K562 (cell line): ENCODE measurements at regions not wholly inside any gene's neighbourhood (a gene's known extent, or its start where the extent isn't known, plus 50 kb on each side); places are given as distances from the start of the nearest gene placed in this dataset.

ENCODE experiments used
- ATAC-seq: fragments of 200-7000 bp; cut with Tn5 transposase; 3 replicates; pipeline ENCODE4 v1.9.1; 2020; ENCODE audit warnings: moderate library complexity
- BruUV-seq: library from RNA; stranded (reverse); fragments of 400-500 nt; replicated peaks from 2 replicates; lab custom pipeline; 2021; lab: Mats Ljungman, UMichigan
- CTCF ChIA-PET: fragments of 300-600 bp; formaldehyde crosslinking; extraction: SDS; loops from one replicate; lab custom pipeline; 2021; ENCODE audit warnings: low intra/inter-chr PET ratio; lab: Yijun Ruan, JAX
- POLR2A ChIA-PET: fragments of 300-600, 350-650 bp; sonication (Branson Sonifier 250); formaldehyde crosslinking; extraction: SDS; loops from one replicate; lab custom pipeline; 2021; ENCODE audit warnings: antibody characterized with exemption, inconsistent platforms; lab: Yijun Ruan, JAX
- DNase-seq, 4 experiments: peaks; one replicate each; pipeline versions ENCODE4 v3.0.0 to v3.0.0-alpha.2; 2011 to 2018; ENCODE audit warnings: low spot score in 3 of 4, mixed read lengths in 3 of 4; ENCODE audit errors: extremely low read depth in 1 of 4
- FAIRE-seq: peaks from 2 replicates; lab custom pipeline; 2011; peaks lifted over from hg19 to GRCh38; lab: Jason Lieb, UNC
- H2AFZ ChIP-seq: 2 replicates; pipeline ENCODE4 v1.6.0; 2011; ENCODE audit warnings: low read depth, low read length, control low read depth, inconsistent platforms
- H3K27ac ChIP-seq: fragments of 200-600 bp; 3 replicates; pipeline ENCODE4 v1.8.0; 2011; ENCODE audit warnings: low read depth, mild to moderate bottlenecking, control low read depth, inconsistent platforms, low read length, moderate library complexity, mixed read lengths; ENCODE audit errors: extremely low read depth
- H3K27me3 ChIP-seq, 2 experiments: fragments of 300-600 bp in 1 of 2; 2 replicates in 1 of 2; 3 replicates in 1 of 2; pipeline versions ENCODE4 v1.6.0 to v1.8.0; 2011; ENCODE audit warnings: inconsistent platforms in 2 of 2, low read length in 2 of 2, mild to moderate bottlenecking in 1 of 2, mixed read lengths in 1 of 2, moderate library complexity in 1 of 2; ENCODE audit not compliant: control insufficient read depth in 2 of 2, insufficient read depth in 2 of 2
- H3K36me3 ChIP-seq: fragments of 300-600 bp; 3 replicates; pipeline ENCODE4 v1.8.0; 2011; ENCODE audit warnings: mild to moderate bottlenecking, low read length, inconsistent platforms; ENCODE audit not compliant: control insufficient read depth, insufficient read depth
- H3K4me1 ChIP-seq, 2 experiments: fragments of 200-600 bp in 1 of 2; replicated peaks in 1 of 2; 2 replicates in 1 of 2; 3 replicates in 1 of 2; pipeline versions ENCODE4 v1.5.1 to v1.8.0; 2011; ENCODE audit warnings: inconsistent platforms in 2 of 2, low read length in 2 of 2, mild to moderate bottlenecking in 1 of 2, mixed read lengths in 1 of 2, moderate library complexity in 1 of 2; ENCODE audit not compliant: control insufficient read depth in 2 of 2, insufficient read depth in 2 of 2
- H3K4me2 ChIP-seq: 2 replicates; pipeline ENCODE4 v1.6.1; 2011; ENCODE audit warnings: low read length, control low read depth, inconsistent platforms, mixed read lengths; ENCODE audit not compliant: insufficient read depth
- H3K4me3 ChIP-seq: fragments of 200-600 bp; sonication (generic), shearing (Covaris generic); 2 replicates; pipeline ENCODE4 v1.5.1; 2016; ENCODE audit warnings: control low read depth, inconsistent platforms
- H3K79me2 ChIP-seq: fragments of 200-600 bp; 3 replicates; pipeline ENCODE4 v1.8.0; 2011; ENCODE audit warnings: low read length, inconsistent platforms; ENCODE audit not compliant: control insufficient read depth, insufficient read depth
- H3K9ac ChIP-seq, 2 experiments: 2 replicates each; pipeline versions ENCODE4 v1.6.0 to v1.6.1; 2011; ENCODE audit warnings: low read depth in 2 of 2, low read length in 2 of 2, control low read depth in 1 of 2, inconsistent platforms in 1 of 2, mild to moderate bottlenecking in 1 of 2, mixed read lengths in 1 of 2; ENCODE audit not compliant: insufficient read depth in 1 of 2
- H3K9me1 ChIP-seq: one replicate; pipeline ENCODE4 v1.6.0; 2011; ENCODE audit warnings: inconsistent platforms, mild to moderate bottlenecking, low read length, moderate library complexity; ENCODE audit not compliant: control insufficient read depth, insufficient read depth
- H3K9me3 ChIP-seq: replicated peaks from 2 replicates; pipeline ENCODE4 v1.5.1; 2011; ENCODE audit warnings: low read depth, low read length, inconsistent platforms; ENCODE audit not compliant: control insufficient read depth, insufficient read depth
- H4K20me1 ChIP-seq: replicated peaks from 2 replicates; pipeline ENCODE4 v1.6.1; 2011; ENCODE audit warnings: low read length, inconsistent platforms, mixed read lengths; ENCODE audit not compliant: control insufficient read depth, insufficient read depth
- BCOR ChIP-seq: fragments of 450-650 bp; IDR thresholded peaks from 2 replicates; pipeline ENCODE4 v1.6.1; 2016
- BMI1 ChIP-seq: fragments of 150-350 bp; IDR thresholded peaks from 2 replicates; pipeline ENCODE4 v1.6.1; 2014; ENCODE audit warnings: low read length
- ETV1 ChIP-seq: fragments of 450-650 bp; conservative IDR thresholded peaks from 2 replicates; pipeline ENCODE4 v1.6.1; 2016; ENCODE audit warnings: missing genetic modification characterization, control low read depth, low read depth, missing compliant biosample characterization
- ETV5 ChIP-seq: sonication (generic); formaldehyde crosslinking; IDR thresholded peaks from 2 replicates; pipeline ENCODE4 v1.4.0; 2020; ENCODE audit warnings: low read depth, mild to moderate bottlenecking, missing genetic modification reagents
- GTF2E2 ChIP-seq: fragments of 200-800 bp; sonication (Bioruptor generic); IDR thresholded peaks from 2 replicates; pipeline ENCODE4 v1.6.1; 2016; ENCODE audit warnings: missing genetic modification characterization, missing compliant biosample characterization
- NR1H2 ChIP-seq: sonication (generic); formaldehyde crosslinking; IDR thresholded peaks from 2 replicates; pipeline ENCODE4 v1.4.0; 2020; ENCODE audit warnings: mild to moderate bottlenecking, missing genetic modification reagents
- RAD51 ChIP-seq: fragments of 450-650 bp; IDR thresholded peaks from 2 replicates; pipeline ENCODE4 v1.7.1; 2016; ENCODE audit warnings: low read depth, mild to moderate bottlenecking, borderline replicate concordance
- ZBTB8A ChIP-seq: fragments of 450-650 bp; IDR thresholded peaks from 2 replicates; pipeline ENCODE4 v1.6.1; 2018; ENCODE audit warnings: mild to moderate bottlenecking, moderate library complexity; ENCODE audit not compliant: partially characterized antibody
- ZNF24 ChIP-seq: fragments of 450-650 bp; IDR thresholded peaks from 2 replicates; pipeline ENCODE4 v1.6.1; 2016
- WGBS: fragments of 100-300 bp; shearing (Covaris generic); methylation state at CpG from one replicate; pipeline ENCODE4 v1.1.6; 2016; ENCODE audit warnings: low coverage, mixed read lengths; ENCODE audit not compliant: insufficient coverage; ENCODE audit errors: missing lambda C conversion rate; 5-methylcytosine and 5-hydroxymethylcytosine counted together
- in situ Hi-C: fragments of 300-500 bp; cut with MboI; formaldehyde crosslinking; loops from 4 replicates; pipeline ENCODE4 v1.15.0; 2018; ENCODE audit warnings: inconsistent platforms, mixed read lengths
- intact Hi-C: fragments of 100-400 bp; cut with micrococcal nuclease; formaldehyde crosslinking; loops from 2 replicates; pipeline ENCODE4 v1.14.2; 2022
- TF ChIP-seq, protein P1 (sequence below): fragments of 250-450 bp; sonication (Bioruptor Pico); IDR thresholded peaks from 2 replicates; pipeline ENCODE4 v1.5.1; 2021; ENCODE audit warnings: mild to moderate bottlenecking
- TF ChIP-seq, protein P2 (sequence below): fragments of 450-650 bp; formaldehyde crosslinking; conservative IDR thresholded peaks from 2 replicates; pipeline ENCODE4 v1.4.0; 2022; ENCODE audit warnings: mild to moderate bottlenecking, missing genetic modification characterization

DNA sequence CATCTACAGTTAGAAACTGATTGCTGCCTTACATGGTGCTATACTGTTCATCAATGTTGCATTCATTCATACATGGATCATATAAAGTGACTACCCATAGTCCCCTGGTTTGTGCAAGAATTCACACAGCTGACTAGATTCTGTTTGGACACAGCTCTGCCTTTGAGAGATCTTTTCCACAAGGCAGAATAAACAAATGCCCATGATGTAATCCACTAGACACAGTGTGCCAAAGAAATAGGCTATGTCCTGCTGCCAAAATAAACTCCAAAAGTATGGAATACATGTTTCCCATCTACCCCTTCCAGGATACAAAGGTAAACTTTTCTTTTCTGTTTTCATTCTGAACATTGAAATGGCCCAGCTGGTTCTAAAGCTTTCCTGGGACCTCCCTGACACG is 269.4 kb upstream of the CHAC2 start:
- no peak for ATAC-seq
- intact Hi-C loops = no loop called here
- CTCF ChIA-PET = no interaction called here
- Histone ChIP-seq H4K20me1 (no peaks in the 10 kb centered on the region), H3K9ac (no peak overlapping the region), H2AFZ (no peak overlapping the region), H3K4me3 (no peak overlapping the region), H3K27ac (no peak overlapping the region), H3K9me3 (no peaks in the 10 kb centered on the region), H3K9me1 (no peaks in the 10 kb centered on the region), H3K27me3 (no peaks in the 10 kb centered on the region), H3K4me1 (no peaks in the 10 kb centered on the region), H3K79me2 (no peaks in the 10 kb centered on the region), H3K4me2 (no peak overlapping the region), H3K36me3 (no peaks in the 10 kb centered on the region)
- BruUV-seq = no TSS peak
- FAIRE-seq = no peak
- POLR2A ChIA-PET = no interaction called here
- TF ChIP-seq RAD51 (no peak), ETV5 (CRISPR knock-in tag) (no peak), GTF2E2 (tag) (no peak), BMI1 (no peak), NR1H2 (CRISPR knock-in tag) (no peak), ZNF24 (no peak), BCOR (no peak), ETV1 (no peak), ZBTB8A (no peak)
- TF ChIP-seq, protein P1, sequence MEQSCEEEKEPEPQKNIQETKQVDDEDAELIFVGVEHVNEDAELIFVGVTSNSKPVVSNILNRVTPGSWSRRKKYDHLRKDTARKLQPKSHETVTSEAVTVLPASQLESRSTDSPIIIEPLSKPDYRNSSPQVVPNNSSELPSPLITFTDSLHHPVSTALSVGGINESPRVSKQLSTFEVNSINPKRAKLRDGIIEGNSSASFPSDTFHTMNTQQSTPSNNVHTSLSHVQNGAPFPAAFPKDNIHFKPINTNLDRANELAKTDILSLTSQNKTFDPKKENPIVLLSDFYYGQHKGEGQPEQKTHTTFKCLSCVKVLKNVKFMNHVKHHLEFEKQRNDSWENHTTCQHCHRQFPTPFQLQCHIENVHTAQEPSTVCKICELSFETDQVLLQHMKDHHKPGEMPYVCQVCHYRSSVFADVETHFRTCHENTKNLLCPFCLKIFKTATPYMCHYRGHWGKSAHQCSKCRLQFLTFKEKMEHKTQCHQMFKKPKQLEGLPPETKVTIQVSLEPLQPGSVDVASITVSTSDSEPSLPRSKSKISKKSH (CRISPR knock-in tag) = no peak
- TF ChIP-seq, protein P2, sequence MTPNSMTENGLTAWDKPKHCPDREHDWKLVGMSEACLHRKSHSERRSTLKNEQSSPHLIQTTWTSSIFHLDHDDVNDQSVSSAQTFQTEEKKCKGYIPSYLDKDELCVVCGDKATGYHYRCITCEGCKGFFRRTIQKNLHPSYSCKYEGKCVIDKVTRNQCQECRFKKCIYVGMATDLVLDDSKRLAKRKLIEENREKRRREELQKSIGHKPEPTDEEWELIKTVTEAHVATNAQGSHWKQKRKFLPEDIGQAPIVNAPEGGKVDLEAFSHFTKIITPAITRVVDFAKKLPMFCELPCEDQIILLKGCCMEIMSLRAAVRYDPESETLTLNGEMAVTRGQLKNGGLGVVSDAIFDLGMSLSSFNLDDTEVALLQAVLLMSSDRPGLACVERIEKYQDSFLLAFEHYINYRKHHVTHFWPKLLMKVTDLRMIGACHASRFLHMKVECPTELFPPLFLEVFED (CRISPR knock-in tag) = no peak
- DNase-seq = no peak
- 0% methylated on average over 1 of the region's 1 CpG for WGBS
- in situ Hi-C loops = no loop called here
